ENCODE measurements at regions not wholly inside any gene's neighbourhood (a gene's known extent, or its start where the extent isn't known, plus 50 kb on each side); places are given as distances from the start of the nearest gene placed in this dataset.

DNA sequence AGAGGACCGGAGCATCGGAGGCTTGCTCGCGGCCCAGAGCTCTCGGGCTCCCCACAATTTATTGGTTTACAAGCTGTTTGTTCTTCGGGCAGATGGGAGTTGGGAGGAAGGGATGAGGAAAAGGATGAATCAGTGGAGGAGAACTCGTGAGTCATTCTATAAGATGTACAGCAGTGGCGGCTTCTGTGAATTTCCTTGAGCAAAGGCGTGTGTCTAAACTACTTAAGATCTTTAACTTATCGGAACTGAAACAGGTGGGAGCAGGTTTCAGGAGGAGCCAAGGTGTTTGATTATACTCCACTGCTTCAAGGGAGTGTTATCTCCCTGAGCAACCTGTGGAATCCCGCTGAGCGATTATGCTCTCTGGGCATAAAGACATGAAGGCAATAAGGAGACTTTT lies 50.5 kb upstream of the IBTK start:
- no peak for FAIRE-seq
- peak; percentile 27 for DNase-seq (ENCODE audit: low spot score)
